Neural cell (in vitro differentiated cells): ENCODE measurements at regions not wholly inside any gene's neighbourhood (a gene's known extent, or its start where the extent isn't known, plus 50 kb on each side); places are given as distances from the start of the nearest gene placed in this dataset.

Source experiments
- CTCF ChIP-seq: fragments of 450-650 bp; IDR thresholded peaks from 2 replicates; pipeline ENCODE4 v1.5.1; 2014; ENCODE audit warnings: antibody characterized with exemption, mild to moderate bottlenecking, moderate library complexity; ENCODE audit not compliant: poor library complexity, severe bottlenecking
- REST ChIP-seq: IDR thresholded peaks from 2 replicates; pipeline ENCODE4 v1.6.1; 2012; ENCODE audit warnings: borderline replicate concordance
- SMC3 ChIP-seq: fragments of 450-650 bp; conservative IDR thresholded peaks from 2 replicates; pipeline ENCODE4 v1.6.1; 2014; ENCODE audit warnings: antibody characterized with exemption, mild to moderate bottlenecking, moderate library complexity; ENCODE audit not compliant: poor library complexity

GRCh38 chr1:178613271-178613945 is 100.5 kb downstream of the TEX35 start:
- no peak for TF ChIP-seq CTCF
- no peak for TF ChIP-seq SMC3
- TF ChIP-seq REST: no peak
